SJSA1 (cell line): ENCODE measurements at regions not wholly inside any gene's neighbourhood (a gene's known extent, or its start where the extent isn't known, plus 50 kb on each side); places are given as distances from the start of the nearest gene placed in this dataset.

Source experiments
- DNase-seq, 2 experiments: peaks; one replicate each; pipeline ENCODE4 v3.0.0-alpha.2; 2015 to 2020; ENCODE audit warnings: low spot score in 2 of 2, low read depth in 1 of 2
- H3K27ac ChIP-seq: fragments of 250-450 bp; sonication (Bioruptor Pico); 2 replicates; pipeline ENCODE4 v1.5.1; 2020; ENCODE audit warnings: mild to moderate bottlenecking, moderate library complexity
- H3K27me3 ChIP-seq: fragments of 250-450 bp; sonication (Bioruptor Pico); replicated peaks from 2 replicates; pipeline ENCODE4 v1.5.1; 2020; ENCODE audit warnings: mild to moderate bottlenecking, moderate library complexity
- H3K36me3 ChIP-seq: fragments of 250-450 bp; sonication (Bioruptor Pico); 2 replicates; pipeline ENCODE4 v1.5.1; 2020; ENCODE audit warnings: mild to moderate bottlenecking
- H3K4me1 ChIP-seq: fragments of 250-450 bp; sonication (Bioruptor Pico); replicated peaks from 2 replicates; pipeline ENCODE4 v1.6.1; 2021; ENCODE audit warnings: mild to moderate bottlenecking
- H3K4me3 ChIP-seq: fragments of 250-450 bp; sonication (Bioruptor Pico); 2 replicates; pipeline ENCODE4 v1.5.1; 2020; ENCODE audit warnings: mild to moderate bottlenecking
- H3K9me3 ChIP-seq: fragments of 250-450 bp; sonication (Bioruptor Pico); replicated peaks from 2 replicates; pipeline ENCODE4 v1.5.1; 2020; ENCODE audit warnings: mild to moderate bottlenecking

DNA sequence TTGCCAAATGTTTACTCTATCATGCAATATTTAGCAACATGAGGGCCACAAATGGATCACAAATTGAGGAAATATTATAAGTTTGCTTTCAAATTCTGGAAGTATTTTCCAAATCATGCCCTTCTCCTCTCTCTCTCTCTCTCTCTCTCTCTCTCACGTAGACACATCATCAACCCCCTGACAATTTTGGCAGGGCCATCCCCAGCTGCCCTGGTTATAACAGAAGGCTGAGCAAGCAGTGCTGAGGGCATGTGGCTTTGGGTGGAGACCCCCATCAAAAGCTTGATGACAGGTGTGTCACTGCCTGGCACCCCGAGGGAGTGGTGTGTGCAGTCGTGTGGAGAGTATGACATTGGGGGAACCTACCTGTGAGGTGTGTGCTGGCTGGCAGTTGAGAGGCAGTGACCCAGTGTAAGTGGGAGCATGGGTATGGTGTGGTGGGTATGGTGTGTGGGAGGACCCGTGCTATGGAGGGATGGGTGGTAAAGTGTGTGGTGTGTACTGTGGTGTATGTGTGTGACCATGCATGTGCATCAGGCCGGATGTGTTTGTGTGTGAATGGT lies 224.5 kb downstream of the TTC32 start:
- no peaks in the 10 kb centered on the region for H3K36me3 ChIP-seq
- H3K9me3 ChIP-seq: 0 out of 2 replicates have a peak, but pooled peaks cover 3% of the 10 kb centered on the region
- peaks cover 20% of the 10 kb centered on the region for H3K4me1 ChIP-seq
- H3K4me3 ChIP-seq: no peak overlapping the region
- no peaks in the 10 kb centered on the region for H3K27me3 ChIP-seq
- no peak overlapping the region for H3K27ac ChIP-seq
- no peak for DNase-seq

DNA sequence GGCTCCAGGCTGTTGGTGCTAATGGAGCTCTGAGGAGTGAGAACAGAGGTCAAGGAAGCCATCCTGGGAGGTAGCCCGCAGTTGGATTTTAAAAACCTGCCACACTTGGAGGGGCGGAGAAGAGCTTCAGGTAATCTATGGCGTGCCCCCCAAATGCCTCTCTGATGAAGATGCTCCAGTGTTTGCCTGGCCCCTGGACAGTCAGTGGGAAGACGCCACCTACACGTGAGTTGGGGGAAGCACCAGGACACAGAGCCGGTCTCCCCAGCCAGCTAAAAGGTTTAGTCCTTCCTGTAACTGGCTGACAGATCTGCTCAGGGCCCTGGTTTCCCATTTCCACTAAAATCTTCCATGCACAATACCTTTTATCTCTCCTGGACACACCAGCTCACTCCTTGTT lies 225.0 kb downstream of the TTC32 start:
- Histone ChIP-seq H3K4me3 (no peak overlapping the region), H3K9me3 (0 out of 2 replicates have a peak, but pooled peaks cover 3% of the 10 kb centered on the region), H3K36me3 (no peaks in the 10 kb centered on the region), H3K4me1 (peaks cover 20% of the 10 kb centered on the region), H3K27ac (no peak overlapping the region), H3K27me3 (no peaks in the 10 kb centered on the region)
- no peak for DNase-seq

DNA sequence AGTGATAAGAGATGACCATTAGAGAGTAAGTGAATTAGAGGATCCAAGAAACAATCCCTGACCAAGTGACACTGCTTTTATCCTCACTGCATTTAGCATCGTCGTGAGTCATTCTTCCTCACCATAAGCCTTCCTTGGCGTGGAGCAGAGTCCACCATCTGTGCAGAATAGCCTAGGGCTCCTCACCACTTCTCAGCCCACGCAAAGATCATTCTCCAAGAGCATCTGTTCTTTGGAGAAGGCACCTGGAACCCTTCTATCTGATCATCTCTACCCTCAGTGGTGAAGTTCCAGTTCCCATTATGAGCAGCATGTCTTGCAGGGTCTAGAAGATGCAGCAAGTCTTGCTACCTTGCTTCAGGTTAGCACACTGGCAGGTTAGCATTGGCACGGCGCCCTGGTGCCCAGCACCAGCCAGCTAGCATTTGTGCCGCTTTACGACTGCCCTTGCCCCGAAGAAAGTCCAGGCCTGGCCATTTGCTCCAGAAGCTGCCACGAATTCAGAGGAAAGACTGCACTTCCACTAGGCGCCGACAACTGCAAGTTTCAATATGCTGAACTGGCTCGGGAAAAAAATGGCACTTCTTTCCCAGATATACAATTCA lies 225.8 kb downstream of the TTC32 start:
- Histone ChIP-seq H3K4me1 (peaks cover 20% of the 10 kb centered on the region), H3K36me3 (no peaks in the 10 kb centered on the region), H3K27ac (no peak overlapping the region), H3K9me3 (0 out of 2 replicates have a peak, but pooled peaks cover 3% of the 10 kb centered on the region), H3K4me3 (no peak overlapping the region), H3K27me3 (no peaks in the 10 kb centered on the region)
- DNase-seq: no peak

GRCh38 chr2:19675003-19675629 lies 226.7 kb downstream of the TTC32 start:
- Histone ChIP-seq H3K27ac (no peak overlapping the region), H3K4me1 (peaks cover 20% of the 10 kb centered on the region), H3K4me3 (no peak overlapping the region), H3K36me3 (no peaks in the 10 kb centered on the region), H3K27me3 (no peaks in the 10 kb centered on the region), H3K9me3 (0 out of 2 replicates have a peak, but pooled peaks cover 3% of the 10 kb centered on the region)
- DNase-seq: no peak

GRCh38 chr2:19674051-19675002 lies 227.5 kb downstream of the TTC32 start:
- Histone ChIP-seq H3K4me1 (peaks cover 20% of the 10 kb centered on the region), H3K27me3 (no peaks in the 10 kb centered on the region), H3K4me3 (no peak overlapping the region), H3K36me3 (no peaks in the 10 kb centered on the region), H3K9me3 (0 out of 2 replicates have a peak, but pooled peaks cover 3% of the 10 kb centered on the region), H3K27ac (no peak overlapping the region)
- DNase-seq: peak in 1 of 2 experiments; percentile 50

GRCh38 chr2:19673213-19673791 lies 228.5 kb downstream of the TTC32 start:
- no peak overlapping the region for H3K4me3 ChIP-seq
- H3K27me3 ChIP-seq: no peaks in the 10 kb centered on the region
- no peak overlapping the region for H3K27ac ChIP-seq
- peak in 1 of 2 experiments; percentile 12 for DNase-seq
- 0 out of 2 replicates have a peak, but pooled peaks cover 3% of the 10 kb centered on the region for H3K9me3 ChIP-seq
- peaks cover 20% of the 10 kb centered on the region for H3K4me1 ChIP-seq
- no peaks in the 10 kb centered on the region for H3K36me3 ChIP-seq

DNA sequence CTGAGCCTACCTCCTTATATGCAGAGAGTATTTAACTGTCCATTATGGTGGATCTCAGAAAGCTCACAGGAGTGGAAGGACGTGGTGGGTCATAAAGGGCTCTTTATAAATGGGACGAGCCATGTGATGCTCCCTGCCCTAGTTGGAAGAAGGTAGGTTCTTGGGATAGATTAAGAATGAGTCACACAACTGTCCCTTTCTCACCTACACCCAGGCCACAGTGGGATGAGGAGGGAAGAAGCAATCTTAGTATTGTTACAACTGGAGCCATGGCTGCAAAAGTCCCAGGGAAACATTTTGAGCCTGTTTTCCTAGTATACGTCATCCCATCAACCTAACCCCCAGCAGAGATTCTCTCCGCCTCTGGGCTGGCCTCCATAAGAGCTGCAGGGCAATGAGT lies 229.9 kb downstream of the TTC32 start:
- Histone ChIP-seq H3K27ac (no peak overlapping the region), H3K9me3 (0 out of 2 replicates have a peak, but pooled peaks cover 3% of the 10 kb centered on the region), H3K27me3 (no peaks in the 10 kb centered on the region), H3K4me1 (peaks cover 20% of the 10 kb centered on the region), H3K36me3 (no peaks in the 10 kb centered on the region), H3K4me3 (no peak overlapping the region)
- DNase-seq: no peak

DNA sequence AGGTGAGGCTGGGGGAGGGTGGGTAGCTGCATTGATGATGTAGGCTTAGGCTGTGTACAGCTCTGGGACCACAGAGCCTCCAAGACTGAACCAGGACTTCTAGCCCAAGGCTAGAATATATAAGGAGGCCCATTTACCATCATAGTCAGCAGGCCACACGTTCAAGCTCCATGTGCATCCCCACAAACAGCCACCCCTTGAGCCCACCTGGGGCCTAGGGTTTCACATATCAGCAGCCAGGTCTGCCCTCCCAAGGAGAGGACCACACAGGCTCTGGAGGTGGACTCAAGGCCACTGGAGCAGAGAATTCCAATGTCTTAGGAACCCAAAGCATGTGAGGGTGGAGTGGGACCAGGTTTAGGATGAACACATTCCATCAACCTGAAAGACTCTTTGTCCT lies 230.5 kb downstream of the TTC32 start:
- H3K4me1 ChIP-seq: peaks cover 20% of the 10 kb centered on the region
- no peak overlapping the region for H3K4me3 ChIP-seq
- H3K36me3 ChIP-seq: no peaks in the 10 kb centered on the region
- DNase-seq: no peak
- H3K9me3 ChIP-seq: 0 out of 2 replicates have a peak, but pooled peaks cover 3% of the 10 kb centered on the region
- no peak overlapping the region for H3K27ac ChIP-seq
- H3K27me3 ChIP-seq: no peaks in the 10 kb centered on the region

DNA sequence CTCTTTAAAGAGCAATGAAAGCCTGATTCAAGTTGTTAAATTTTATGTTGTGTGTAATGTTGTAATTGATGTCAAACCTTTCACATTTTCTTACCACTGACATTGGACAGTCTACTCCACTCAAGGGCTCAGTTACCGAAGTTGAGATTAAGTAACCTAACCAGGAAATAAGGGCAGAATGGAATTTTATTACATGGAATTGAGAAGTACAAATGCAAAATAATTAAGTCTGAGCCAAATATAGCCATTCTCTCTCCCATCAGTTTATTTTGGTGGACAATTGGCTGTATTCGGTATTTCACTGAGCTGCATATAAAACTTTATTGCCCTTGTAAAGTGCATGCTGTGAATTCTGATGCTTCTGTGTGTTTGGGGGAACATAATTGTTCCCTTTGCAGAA lies 231.5 kb downstream of the TTC32 start:
- H3K27me3 ChIP-seq: no peaks in the 10 kb centered on the region
- no peak for DNase-seq
- H3K4me3 ChIP-seq: no peak overlapping the region
- H3K4me1 ChIP-seq: peaks cover 20% of the 10 kb centered on the region
- no peaks in the 10 kb centered on the region for H3K36me3 ChIP-seq
- H3K9me3 ChIP-seq: 0 out of 2 replicates have a peak, but pooled peaks cover 3% of the 10 kb centered on the region
- no peak overlapping the region for H3K27ac ChIP-seq

DNA sequence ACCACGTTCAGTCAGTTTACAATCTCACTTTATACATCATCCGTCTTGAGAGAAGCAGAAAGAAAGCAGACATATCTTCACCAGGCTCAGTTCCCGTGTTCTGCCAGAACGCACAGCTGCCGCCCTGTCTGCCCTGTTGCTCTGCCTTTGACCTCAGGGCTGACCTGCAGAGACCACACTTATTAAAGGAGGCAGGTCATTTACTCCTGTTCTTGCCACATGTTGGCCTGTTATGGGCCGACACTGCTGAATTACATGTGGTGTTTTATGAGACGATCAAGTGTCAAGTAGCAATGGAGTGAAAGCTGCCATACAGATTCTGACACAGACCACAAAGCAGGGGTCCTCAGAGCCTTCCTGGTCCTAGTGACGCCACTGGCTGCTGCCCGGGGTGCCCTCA lies 232.2 kb downstream of the TTC32 start:
- no peak for DNase-seq
- Histone ChIP-seq H3K4me1 (peaks cover 15% of the 10 kb centered on the region), H3K36me3 (no peaks in the 10 kb centered on the region), H3K27ac (no peak overlapping the region), H3K4me3 (no peak overlapping the region), H3K9me3 (0 out of 2 replicates have a peak, but pooled peaks cover 3% of the 10 kb centered on the region), H3K27me3 (no peaks in the 10 kb centered on the region)

DNA sequence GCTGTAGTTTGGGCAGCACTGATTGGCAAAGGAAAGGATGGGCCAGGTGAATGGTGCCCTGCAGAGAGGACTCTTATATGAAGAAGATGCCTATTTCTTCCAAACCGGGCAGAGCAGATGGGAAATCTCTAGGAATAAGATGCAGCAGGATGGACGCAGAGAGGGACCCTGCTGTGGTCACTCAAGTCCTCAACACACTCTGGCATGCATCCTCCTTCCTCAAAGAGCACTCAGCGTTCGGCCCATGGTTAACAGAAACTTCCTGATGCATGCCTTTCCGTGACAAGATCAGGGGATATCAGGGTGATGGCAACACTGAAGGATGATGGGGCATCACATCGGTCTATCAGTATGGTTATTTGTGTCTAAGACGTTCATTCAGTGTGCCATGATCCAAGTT lies 232.7 kb downstream of the TTC32 start:
- Histone ChIP-seq H3K9me3 (0 out of 2 replicates have a peak, but pooled peaks cover 3% of the 10 kb centered on the region), H3K27me3 (no peaks in the 10 kb centered on the region), H3K4me1 (peaks cover 11% of the 10 kb centered on the region), H3K4me3 (no peak overlapping the region), H3K27ac (no peak overlapping the region), H3K36me3 (no peaks in the 10 kb centered on the region)
- DNase-seq: no peak

DNA sequence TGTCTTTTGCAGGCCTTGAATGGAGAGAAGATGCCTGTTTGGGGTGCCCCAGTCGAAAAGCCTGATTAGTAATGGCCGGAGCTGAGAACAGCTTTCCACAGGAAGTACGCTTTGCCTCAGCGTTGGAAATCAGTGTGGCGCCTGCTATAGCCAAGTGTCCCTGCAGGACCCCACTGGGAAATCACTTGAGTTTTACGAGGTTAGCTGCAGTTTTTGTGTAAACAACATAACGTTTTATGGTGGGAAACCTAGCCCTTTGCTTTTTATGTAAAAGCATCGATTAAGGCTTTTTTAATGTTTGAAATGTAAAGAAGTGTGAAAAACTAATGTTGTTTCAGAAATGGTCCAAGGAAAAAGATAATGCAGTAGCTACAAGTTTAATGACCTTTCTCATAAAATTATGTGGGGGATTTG lies 234.2 kb downstream of the TTC32 start:
- H3K27me3 ChIP-seq: no peaks in the 10 kb centered on the region
- DNase-seq: no peak
- H3K9me3 ChIP-seq: no peaks in the 10 kb centered on the region

GRCh38 chr2:19667085-19667484 lies 234.7 kb downstream of the TTC32 start:
- no peaks in the 10 kb centered on the region for H3K4me1 ChIP-seq
- no peaks in the 10 kb centered on the region for H3K9me3 ChIP-seq
- H3K36me3 ChIP-seq: no peaks in the 10 kb centered on the region
- H3K27me3 ChIP-seq: no peaks in the 10 kb centered on the region
- H3K27ac ChIP-seq: no peak overlapping the region
- no peak overlapping the region for H3K4me3 ChIP-seq
- no peak for DNase-seq

More for the DNA sequence above, 234.2 kb downstream of the TTC32 start:
- H3K4me1 ChIP-seq: no peaks in the 10 kb centered on the region
- no peaks in the 10 kb centered on the region for H3K36me3 ChIP-seq
- no peak overlapping the region for H3K4me3 ChIP-seq
- H3K27ac ChIP-seq: no peak overlapping the region
